ENCODE measurements at regions not wholly inside any gene's neighbourhood (a gene's known extent, or its start where the extent isn't known, plus 50 kb on each side); places are given as distances from the start of the nearest gene placed in this dataset.

GRCh38 chr15:69842851-69843250 lies 254.9 kb downstream of the TLE3 start:
- Histone ChIP-seq H3K4me3 (ENCODE audit: low read depth, low read length) (no peak overlapping the region), H3K36me3 (no peaks in the 10 kb centered on the region), H3K27ac (no peak overlapping the region), H3K27me3 (ENCODE audit: insufficient read depth, low read depth, severe bottlenecking) (no peaks in the 10 kb centered on the region), H3K9me3 (ENCODE audit: severe bottlenecking) (no peaks in the 10 kb centered on the region)
- DNase-seq, result no peak
- TF ChIP-seq CTCF (IDR thresholded peaks at IDR 0.05; ENCODE audit: low read depth, low read length), result no peak

- no peak overlapping the region for H3K27ac ChIP-seq
- no peak overlapping the region for H3K4me3 ChIP-seq (ENCODE audit: low read depth, low read length)
- H3K9me3 ChIP-seq (ENCODE audit: severe bottlenecking), result no peaks in the 10 kb centered on the region
- H3K27me3 ChIP-seq (ENCODE audit: insufficient read depth, low read depth, severe bottlenecking), result no peaks in the 10 kb centered on the region
- no peak for TF ChIP-seq CTCF (IDR thresholded peaks at IDR 0.05; ENCODE audit: low read depth, low read length)
- DNase-seq, result no peak
- H3K36me3 ChIP-seq, result no peaks in the 10 kb centered on the region
Measured at GRCh38 chr15:69843276-69843899, 254.3 kb downstream of the TLE3 start.

- Histone ChIP-seq H3K9me3 (ENCODE audit: severe bottlenecking) (no peaks in the 10 kb centered on the region), H3K27me3 (ENCODE audit: insufficient read depth, low read depth, severe bottlenecking) (no peaks in the 10 kb centered on the region), H3K36me3 (no peaks in the 10 kb centered on the region), H3K4me3 (ENCODE audit: low read depth, low read length) (no peak overlapping the region), H3K27ac (no peak overlapping the region)
- TF ChIP-seq CTCF (IDR thresholded peaks at IDR 0.05; ENCODE audit: low read depth, low read length), result no peak
- no peak for DNase-seq
Measured at GRCh38 chr15:69843900-69844304, 253.8 kb downstream of the TLE3 start.

- H3K4me3 ChIP-seq (ENCODE audit: low read depth, low read length), result no peak overlapping the region
- H3K27me3 ChIP-seq (ENCODE audit: insufficient read depth, low read depth, severe bottlenecking), result no peaks in the 10 kb centered on the region
- no peaks in the 10 kb centered on the region for H3K36me3 ChIP-seq
- no peak for DNase-seq
- H3K9me3 ChIP-seq (ENCODE audit: severe bottlenecking), result no peaks in the 10 kb centered on the region
- no peak for TF ChIP-seq CTCF (IDR thresholded peaks at IDR 0.05; ENCODE audit: low read depth, low read length)
- H3K27ac ChIP-seq, result no peak overlapping the region
Measured at GRCh38 chr15:69845159-69845558, 252.6 kb downstream of the TLE3 start.

GRCh38 chr15:69847625-69848024 lies 250.1 kb downstream of the TLE3 start:
- DNase-seq, result no peak
- no peaks in the 10 kb centered on the region for H3K9me3 ChIP-seq (ENCODE audit: severe bottlenecking)
- H3K36me3 ChIP-seq, result no peaks in the 10 kb centered on the region
- no peak overlapping the region for H3K27ac ChIP-seq
- TF ChIP-seq CTCF (IDR thresholded peaks at IDR 0.05; ENCODE audit: low read depth, low read length), result no peak
- H3K4me3 ChIP-seq (ENCODE audit: low read depth, low read length), result no peak overlapping the region
- H3K27me3 ChIP-seq (ENCODE audit: insufficient read depth, low read depth, severe bottlenecking), result no peaks in the 10 kb centered on the region

GRCh38 chr15:69848096-69848495 lies 249.6 kb downstream of the TLE3 start:
- no peaks in the 10 kb centered on the region for H3K36me3 ChIP-seq
- H3K27ac ChIP-seq, result no peak overlapping the region
- H3K4me3 ChIP-seq (ENCODE audit: low read depth, low read length), result no peak overlapping the region
- no peaks in the 10 kb centered on the region for H3K9me3 ChIP-seq (ENCODE audit: severe bottlenecking)
- TF ChIP-seq CTCF (IDR thresholded peaks at IDR 0.05; ENCODE audit: low read depth, low read length), result no peak
- H3K27me3 ChIP-seq (ENCODE audit: insufficient read depth, low read depth, severe bottlenecking), result no peaks in the 10 kb centered on the region
- DNase-seq, result no peak

Measured in WERI-Rb-1 (cell line).